T47D (cell line): ENCODE measurements at regions not wholly inside any gene's neighbourhood (a gene's known extent, or its start where the extent isn't known, plus 50 kb on each side); places are given as distances from the start of the nearest gene placed in this dataset.

ENCODE experiments used
- DNase-seq, 2 experiments: peaks; one replicate each; pipeline versions ENCODE4 v3.0.0 to v3.0.0-alpha.2; 2011 to 2012; ENCODE audit warnings: low read depth in 1 of 2, low spot score in 1 of 2
- JUND ChIP-seq: IDR thresholded peaks from 2 replicates; pipeline ENCODE4 v1.6.1; 2012; ENCODE audit warnings: low read depth
- in situ Hi-C: cut with HindIII; loops from 2 replicates; pipeline ENCODE4 v1.10.0; 2016; ENCODE audit warnings: low sequenced_read_pairs, low pct_unique_long_range_greater_than_20kb

DNA sequence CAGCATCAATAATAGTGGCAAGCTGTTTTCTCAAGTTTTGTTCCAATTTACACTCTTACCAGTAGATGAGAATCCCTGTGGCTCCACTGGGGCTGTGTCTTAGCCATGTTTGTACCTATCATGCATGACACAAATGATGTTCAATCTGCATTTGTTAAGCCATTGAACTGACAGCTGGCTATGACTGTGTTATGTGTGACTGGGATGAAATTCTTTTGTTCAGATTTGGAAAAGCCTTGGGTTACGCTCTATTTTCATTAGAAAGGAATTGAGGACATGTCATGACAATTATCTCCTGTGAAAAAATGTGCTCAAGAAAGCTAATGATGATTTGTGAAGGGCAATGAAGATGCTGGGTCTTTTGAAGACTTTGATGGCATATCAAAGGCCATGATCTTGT, 201.8 kb upstream of the LARGE1 start:
- in situ Hi-C loops: no loop called here
- TF ChIP-seq JUND: no peak
- DNase-seq: no peak

DNA sequence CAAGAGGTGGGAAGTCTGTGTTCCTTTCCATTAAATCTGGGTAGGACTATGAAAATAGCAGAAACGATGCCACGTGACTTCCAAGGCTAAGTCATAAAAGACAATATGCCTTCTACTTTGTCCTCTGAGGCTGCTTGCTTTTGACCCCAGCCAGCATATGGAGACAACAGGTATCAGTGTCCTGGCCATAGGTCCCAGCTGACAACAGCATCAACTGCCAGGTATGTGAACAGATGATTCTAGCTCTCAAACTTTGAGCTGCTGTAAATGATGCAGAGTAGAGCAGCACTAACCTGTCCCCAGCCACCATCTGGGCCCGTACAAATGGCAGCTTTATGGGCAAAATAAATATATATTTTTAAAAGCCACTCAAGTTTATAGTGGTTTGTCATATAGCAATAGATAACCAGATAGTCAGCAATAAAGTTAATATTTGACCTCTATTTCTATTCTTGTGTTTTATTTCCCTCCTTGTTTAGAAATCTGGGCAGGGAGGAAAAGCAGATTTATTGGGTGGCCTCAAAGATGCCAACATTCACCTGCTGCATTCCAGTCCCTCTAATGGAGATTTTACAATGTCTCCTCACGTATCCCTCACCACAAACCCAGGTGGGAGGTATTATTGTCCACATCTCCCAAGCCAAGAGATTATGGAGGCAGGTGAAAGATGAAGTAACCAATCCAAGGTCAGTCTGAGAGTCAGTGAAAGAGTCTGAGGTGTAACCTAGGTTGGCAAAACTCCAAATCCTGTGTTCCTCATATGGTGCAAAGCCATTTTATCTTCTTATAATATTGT, 209.6 kb upstream of the LARGE1 start:
- in situ Hi-C loops: no loop called here
- DNase-seq: no peak
- TF ChIP-seq JUND: no peak

DNA sequence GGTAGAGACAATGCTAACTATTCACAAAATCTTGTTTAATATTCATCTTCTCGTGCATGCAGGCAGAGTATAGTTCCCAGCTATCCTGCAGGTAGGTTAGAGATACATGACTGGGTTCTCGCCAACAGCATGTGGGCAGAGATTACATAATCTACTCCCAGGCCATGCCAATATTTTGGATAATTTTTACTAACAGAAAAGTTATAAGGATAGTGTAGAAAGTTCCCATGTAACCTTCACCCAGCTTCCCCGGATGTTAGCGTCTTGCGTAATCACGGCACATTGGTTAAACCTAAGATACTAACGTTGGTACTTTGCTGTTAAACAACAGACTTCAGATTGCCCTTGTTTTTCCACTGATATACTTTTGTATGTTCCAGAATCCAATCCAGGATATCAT, 215.5 kb upstream of the LARGE1 start:
- in situ Hi-C loops: no loop called here
- TF ChIP-seq JUND: no peak
- DNase-seq: no peak

GRCh38 chr22:34150023-34150422, 229.7 kb upstream of the LARGE1 start:
- no peak for DNase-seq
- TF ChIP-seq JUND: no peak
- in situ Hi-C loops: no loop called here

DNA sequence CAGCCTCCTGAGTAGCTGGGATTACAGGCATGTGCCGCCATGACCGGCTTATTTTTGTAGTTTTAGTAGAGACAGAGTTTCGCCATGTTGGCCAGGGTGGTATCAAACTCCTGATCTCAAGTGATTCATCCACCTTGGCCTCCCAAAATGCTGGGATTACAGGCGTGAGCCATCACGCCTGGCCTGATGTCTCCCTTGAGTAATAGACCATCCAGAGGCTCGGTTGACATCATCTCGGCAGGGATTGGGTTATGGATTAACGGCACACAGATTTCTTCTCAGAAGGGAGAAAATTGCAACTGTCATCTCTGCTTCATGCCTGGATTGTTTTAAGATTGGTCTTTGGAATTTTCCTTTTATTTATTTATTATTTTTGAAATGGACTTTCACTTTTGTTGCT, 239.2 kb upstream of the LARGE1 start:
- no peak for DNase-seq
- in situ Hi-C loops: no loop called here
- no peak for TF ChIP-seq JUND

- TF ChIP-seq JUND: no peak
- DNase-seq: no peak
- in situ Hi-C loops: no loop called here
Observed at GRCh38 chr22:34160141-34160783, 240.0 kb upstream of the LARGE1 start.

DNA sequence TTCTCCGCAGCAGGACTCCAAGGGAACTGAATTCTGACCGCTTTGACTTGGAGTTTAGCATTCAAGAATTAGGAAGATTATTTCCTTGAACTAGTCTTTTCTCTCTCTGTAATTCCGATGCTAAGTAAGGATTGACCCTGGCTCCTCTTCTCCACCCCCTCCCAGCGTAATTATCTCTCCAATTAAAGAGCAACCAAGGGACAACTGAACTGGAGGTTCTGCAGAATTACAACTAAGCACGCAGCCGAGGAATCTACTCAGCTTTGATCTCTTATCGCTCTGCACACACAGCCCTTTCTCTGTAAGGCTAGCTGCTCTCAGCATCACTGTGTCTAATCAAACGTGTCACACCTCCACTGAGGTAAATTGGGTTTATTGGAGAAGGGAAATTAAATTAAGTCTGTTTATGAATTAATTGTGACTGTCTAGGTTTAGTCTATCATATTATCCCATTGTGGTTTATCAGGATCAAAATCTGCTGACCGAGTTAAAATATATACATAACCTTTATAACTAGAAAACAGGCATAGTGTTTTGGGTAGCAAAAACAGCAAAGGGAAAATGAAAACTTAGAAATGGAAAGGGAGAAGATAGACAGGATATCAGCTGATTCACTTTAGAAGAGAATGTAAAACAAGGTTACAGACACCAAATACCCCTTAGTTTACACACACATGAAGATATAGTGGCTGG, 241.3 kb upstream of the LARGE1 start:
- no peak for TF ChIP-seq JUND
- in situ Hi-C loops: no loop called here
- no peak for DNase-seq

DNA sequence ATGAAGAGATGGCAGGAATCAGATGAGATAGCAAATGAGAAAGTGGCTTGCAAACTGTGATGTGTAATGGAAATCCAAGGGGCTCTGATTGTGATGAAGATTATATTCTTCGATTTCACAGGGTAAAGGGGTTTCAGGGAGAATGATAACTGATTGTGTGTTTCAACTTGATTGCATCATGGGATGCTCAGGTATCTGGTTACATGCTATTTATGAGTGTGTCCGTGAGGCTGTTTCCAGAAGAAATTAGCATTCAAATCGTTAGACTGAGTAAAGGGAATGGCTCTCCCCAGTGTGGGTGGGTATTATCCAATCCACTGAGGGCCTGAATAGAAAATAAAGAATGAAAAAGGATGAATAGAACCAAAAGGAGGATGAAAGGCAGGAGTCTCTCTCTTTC, 278.7 kb upstream of the LARGE1 start:
- in situ Hi-C loops: no loop called here
- no peak for DNase-seq
- no peak for TF ChIP-seq JUND

GRCh38 chr22:34210301-34210700, 290.0 kb upstream of the LARGE1 start:
- no peak for DNase-seq
- in situ Hi-C loops: no loop called here
- no peak for TF ChIP-seq JUND

- DNase-seq: no peak
- TF ChIP-seq JUND: no peak
- in situ Hi-C loops: no loop called here
Observed at GRCh38 chr22:34214372-34214771, 294.1 kb upstream of the LARGE1 start.

GRCh38 chr22:34225278-34225677, 305.0 kb upstream of the LARGE1 start:
- DNase-seq: no peak
- TF ChIP-seq JUND: no peak
- in situ Hi-C loops: no loop called here

GRCh38 chr22:34236527-34236926, 316.3 kb upstream of the LARGE1 start:
- peak in 1 of 2 experiments; percentile 10 for DNase-seq
- no peak for TF ChIP-seq JUND
- in situ Hi-C loops: no loop called here

GRCh38 chr22:34239421-34239820, 319.1 kb upstream of the LARGE1 start:
- no peak for DNase-seq
- in situ Hi-C loops: no loop called here
- no peak for TF ChIP-seq JUND
